ENCODE measurements at regions not wholly inside any gene's neighbourhood (a gene's known extent, or its start where the extent isn't known, plus 50 kb on each side); places are given as distances from the start of the nearest gene placed in this dataset.
"Not testable (repeated sequence)": the region's sequence is repeated elsewhere in the genome, so short reads cannot be mapped to it uniquely, and the experiment has no call there.

DNA sequence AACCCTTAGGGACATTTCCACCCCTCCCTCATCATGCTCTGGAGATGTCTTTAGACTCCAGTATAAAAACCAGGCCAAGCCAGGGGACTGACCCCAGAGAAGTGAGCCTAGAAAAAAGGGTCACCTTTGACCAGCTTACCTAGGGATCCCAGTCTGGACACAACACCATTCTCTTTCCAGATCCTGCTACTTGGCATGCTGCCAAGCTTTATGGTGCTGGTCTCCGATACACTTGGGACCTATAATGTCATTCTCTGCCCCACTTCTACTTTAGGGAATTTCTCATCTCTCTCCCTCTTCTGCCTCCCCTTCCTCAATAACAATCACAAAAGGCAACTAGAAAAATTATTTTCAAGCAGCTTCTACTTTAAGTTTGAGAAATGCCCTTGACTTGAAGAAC is 124.4 kb downstream of the LRRN1 start:
- Histone ChIP-seq H3K36me3 (ENCODE audit: control insufficient read depth in 4 of 4, insufficient read depth in 3 of 4, low read depth in 1 of 4, low read length in 3 of 4) (no peaks in the 10 kb centered on the region), H3K9me3 (ENCODE audit: control insufficient read depth in 4 of 4, low read length in 3 of 4) (no peaks in the 10 kb centered on the region), H3K4me1 (ENCODE audit: control insufficient read depth in 4 of 4, insufficient read depth in 4 of 4, low read length in 3 of 4) (no peaks in the 10 kb centered on the region), H3K9ac (ENCODE audit: low read depth in 1 of 2, low read length in 2 of 2) (no peak overlapping the region), H3K4me3 (ENCODE audit: low read depth in 1 of 3, low read length in 3 of 3) (no peak overlapping the region), H3K27ac (ENCODE audit: low read depth in 1 of 2, low read length in 2 of 2) (no peak overlapping the region), H3K27me3 (ENCODE audit: control insufficient read depth in 4 of 4, insufficient read depth in 4 of 4, low read length in 3 of 4) (no peaks in the 10 kb centered on the region)
- 98% methylated on average over 1 of the region's 1 CpG for WGBS
- DNase-seq (ENCODE audit: low spot score) = no peak
- TF ChIP-seq, protein P1, sequence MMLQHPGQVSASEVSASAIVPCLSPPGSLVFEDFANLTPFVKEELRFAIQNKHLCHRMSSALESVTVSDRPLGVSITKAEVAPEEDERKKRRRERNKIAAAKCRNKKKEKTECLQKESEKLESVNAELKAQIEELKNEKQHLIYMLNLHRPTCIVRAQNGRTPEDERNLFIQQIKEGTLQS (IDR thresholded peaks at IDR 0.05) = no peak
- TF ChIP-seq EGR1 (IDR thresholded peaks at IDR 0.05; ENCODE audit: low read depth in 2 of 2) (no peak), MAX (IDR thresholded peaks at IDR 0.05) (no peak), JUND (IDR thresholded peaks at IDR 0.05) (no peak), HNF4G (IDR thresholded peaks at IDR 0.05) (no peak), ZBTB33 (IDR thresholded peaks at IDR 0.05) (no peak)

- Histone ChIP-seq H3K9ac (ENCODE audit: low read depth in 1 of 2, low read length in 2 of 2) (no peak overlapping the region), H3K9me3 (ENCODE audit: control insufficient read depth in 4 of 4, low read length in 3 of 4) (peaks cover 0 to 7% (median 2%) of the 10 kb centered on the region in 4 donors), H3K27me3 (ENCODE audit: control insufficient read depth in 4 of 4, insufficient read depth in 4 of 4, low read length in 3 of 4) (no peaks in the 10 kb centered on the region), H3K36me3 (ENCODE audit: control insufficient read depth in 4 of 4, insufficient read depth in 3 of 4, low read depth in 1 of 4, low read length in 3 of 4) (no peaks in the 10 kb centered on the region), H3K4me1 (ENCODE audit: control insufficient read depth in 4 of 4, insufficient read depth in 4 of 4, low read length in 3 of 4) (no peaks in the 10 kb centered on the region), H3K4me3 (ENCODE audit: low read depth in 1 of 3, low read length in 3 of 3) (no peak overlapping the region), H3K27ac (ENCODE audit: low read depth in 1 of 2, low read length in 2 of 2) (no peak overlapping the region)
- WGBS = 90% methylated on average over 1 of the region's 1 CpG
- TF ChIP-seq RXRA (IDR thresholded peaks at IDR 0.05) = no peak
- no peak for TF ChIP-seq YY1 (IDR thresholded peaks at IDR 0.05)
- no peak for TF ChIP-seq NR2F2 (IDR thresholded peaks at IDR 0.05)
- TF ChIP-seq GABPA (IDR thresholded peaks at IDR 0.05 in 1 of 2, conservative IDR thresholded peaks at IDR 0.05 in 1 of 2) = no peak
- no peak for TF ChIP-seq MAX (IDR thresholded peaks at IDR 0.05)
- TF ChIP-seq CTCF (IDR thresholded peaks at IDR 0.05; ENCODE audit: low read depth, low read length, missing input control) = no peak
- no peak for TF ChIP-seq HNF4G (IDR thresholded peaks at IDR 0.05)
- TF ChIP-seq HNF4A (conservative IDR thresholded peaks at IDR 0.05) = no peak
- TF ChIP-seq SP1 (IDR thresholded peaks at IDR 0.05) = no peak
- no peak for TF ChIP-seq FOXA1 (IDR thresholded peaks at IDR 0.05)
- TF ChIP-seq TAF1 (conservative IDR thresholded peaks at IDR 0.05) = no peak
- DNase-seq (ENCODE audit: low spot score) = no peak
Observed at GRCh38 chr3:3927198-3927597, 128.0 kb downstream of the LRRN1 start.

- H3K27me3 ChIP-seq (ENCODE audit: control insufficient read depth in 4 of 4, insufficient read depth in 4 of 4, low read length in 3 of 4) = no peaks in the 10 kb centered on the region
- WGBS = 95% methylated on average over 1 of the region's 1 CpG
- H3K27ac ChIP-seq (ENCODE audit: low read depth in 1 of 2, low read length in 2 of 2) = no peak overlapping the region
- DNase-seq (ENCODE audit: low spot score) = no peak
- TF ChIP-seq FOXA1 (IDR thresholded peaks at IDR 0.05) = no peak
- no peak overlapping the region for H3K4me3 ChIP-seq (ENCODE audit: low read depth in 1 of 3, low read length in 3 of 3)
- H3K9ac ChIP-seq (ENCODE audit: low read depth in 1 of 2, low read length in 2 of 2) = no peak overlapping the region
- no peaks in the 10 kb centered on the region for H3K36me3 ChIP-seq (ENCODE audit: control insufficient read depth in 4 of 4, insufficient read depth in 3 of 4, low read depth in 1 of 4, low read length in 3 of 4)
- H3K9me3 ChIP-seq (ENCODE audit: control insufficient read depth in 4 of 4, low read length in 3 of 4) = peaks cover 0 to 7% (median 2%) of the 10 kb centered on the region in 4 donors
- H3K4me1 ChIP-seq (ENCODE audit: control insufficient read depth in 4 of 4, insufficient read depth in 4 of 4, low read length in 3 of 4) = no peaks in the 10 kb centered on the region
Observed at GRCh38 chr3:3927965-3928364, 128.7 kb downstream of the LRRN1 start.

DNA sequence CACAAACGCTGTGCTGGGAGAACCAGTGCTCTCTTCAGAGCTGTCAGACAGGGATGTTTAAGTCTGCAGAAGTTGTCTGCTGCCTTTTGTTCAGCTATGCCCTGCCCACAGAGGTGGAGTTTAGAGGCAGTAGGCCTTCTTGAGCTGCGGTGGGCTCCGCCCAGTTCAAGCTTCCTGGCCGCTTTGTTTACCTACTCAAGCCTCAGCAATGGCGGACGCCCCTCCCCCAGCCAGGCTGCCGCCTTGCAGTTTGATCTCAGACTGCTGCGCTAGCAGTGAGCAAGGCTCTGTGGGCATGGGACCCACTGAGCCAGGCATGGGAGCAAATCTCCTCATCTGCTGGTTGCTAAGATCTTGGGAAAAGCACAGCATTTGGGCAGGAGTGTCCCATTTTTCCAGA is 142.1 kb downstream of the LRRN1 start:
- not testable (repeated sequence) for H3K27me3 ChIP-seq (ENCODE audit: control insufficient read depth in 4 of 4, insufficient read depth in 4 of 4, low read length in 3 of 4); H3K36me3 ChIP-seq (ENCODE audit: control insufficient read depth in 4 of 4, insufficient read depth in 3 of 4, low read depth in 1 of 4, low read length in 3 of 4); H3K9me3 ChIP-seq (ENCODE audit: control insufficient read depth in 4 of 4, low read length in 3 of 4); DNase-seq (ENCODE audit: low spot score); H3K4me3 ChIP-seq (ENCODE audit: low read depth in 1 of 3, low read length in 3 of 3); H3K9ac ChIP-seq (ENCODE audit: low read depth in 1 of 2, low read length in 2 of 2); H3K27ac ChIP-seq (ENCODE audit: low read depth in 1 of 2, low read length in 2 of 2); H3K4me1 ChIP-seq (ENCODE audit: control insufficient read depth in 4 of 4, insufficient read depth in 4 of 4, low read length in 3 of 4)
- 90% methylated on average over 8 of the region's 8 CpGs for WGBS
